Trophoblast cell (in vitro differentiated cells and primary cell): ENCODE measurements at regions not wholly inside any gene's neighbourhood (a gene's known extent, or its start where the extent isn't known, plus 50 kb on each side); places are given as distances from the start of the nearest gene placed in this dataset.
A peak's percentile ranks its signal among the peaks of the same experiment; 100 is the strongest.

Experiments used
- DNase-seq, 2 donors: peaks; one replicate each; pipeline ENCODE4 v3.0.0-alpha.2; 2016
- H2AFZ ChIP-seq: 2 replicates; pipeline ENCODE4 v1.6.1; 2013; ENCODE audit warnings: low read length, moderate library complexity, mild to moderate bottlenecking; ENCODE audit not compliant: insufficient read depth, poor library complexity
- H2AK5ac ChIP-seq: 2 replicates; pipeline ENCODE4 v1.6.1; 2013; ENCODE audit warnings: mild to moderate bottlenecking, low read length
- H2BK120ac ChIP-seq: 2 replicates; pipeline ENCODE4 v1.6.1; 2013; ENCODE audit warnings: low read length, mild to moderate bottlenecking, moderate library complexity; ENCODE audit not compliant: insufficient read depth, poor library complexity
- H2BK12ac ChIP-seq: 2 replicates; pipeline ENCODE4 v1.6.1; 2013; ENCODE audit warnings: mild to moderate bottlenecking, low read length, moderate library complexity
- H2BK5ac ChIP-seq: 2 replicates; pipeline ENCODE4 v1.6.1; 2013; ENCODE audit warnings: low read length, low read depth, moderate library complexity, mild to moderate bottlenecking; ENCODE audit not compliant: poor library complexity
- H3K14ac ChIP-seq: 2 replicates; pipeline ENCODE4 v1.6.1; 2013; ENCODE audit warnings: mild to moderate bottlenecking, low read length
- H3K18ac ChIP-seq: 2 replicates; pipeline ENCODE4 v1.6.1; 2013; ENCODE audit warnings: mild to moderate bottlenecking, low read length
- H3K23ac ChIP-seq: 2 replicates; pipeline ENCODE4 v1.6.1; 2013; ENCODE audit warnings: low read length
- H3K27ac ChIP-seq: 2 replicates; pipeline ENCODE4 v1.5.1; 2013; ENCODE audit warnings: low read depth, mild to moderate bottlenecking, inconsistent platforms, low read length, moderate library complexity
- H3K27me3 ChIP-seq: 2 replicates; pipeline ENCODE4 v1.6.1; 2013; ENCODE audit warnings: inconsistent platforms, mild to moderate bottlenecking, low read length, moderate library complexity; ENCODE audit not compliant: insufficient read depth
- H3K36me3 ChIP-seq, 2 experiments: 1 replicate in 1 of 2; 2 replicates in 1 of 2; pipeline ENCODE4 v1.6.1; 2013; ENCODE audit warnings: low read length in 2 of 2, mild to moderate bottlenecking in 2 of 2, moderate library complexity in 1 of 2; ENCODE audit not compliant: insufficient read depth in 2 of 2, control insufficient read depth in 1 of 2
- H3K4ac ChIP-seq: 2 replicates; pipeline ENCODE4 v1.6.1; 2013; ENCODE audit warnings: low read depth, mild to moderate bottlenecking, low read length, moderate library complexity
- H3K4me1 ChIP-seq, 2 experiments: 1 replicate in 1 of 2; 2 replicates in 1 of 2; pipeline ENCODE4 v1.6.1; 2013; ENCODE audit warnings: low read length in 2 of 2, mild to moderate bottlenecking in 2 of 2, moderate library complexity in 1 of 2; ENCODE audit not compliant: insufficient read depth in 2 of 2, control insufficient read depth in 1 of 2
- H3K4me2 ChIP-seq: 2 replicates; pipeline ENCODE4 v1.6.1; 2013; ENCODE audit warnings: inconsistent platforms, mild to moderate bottlenecking, low read length, moderate library complexity
- H3K4me3 ChIP-seq: 2 replicates; pipeline ENCODE4 v1.5.1; 2013; ENCODE audit warnings: mild to moderate bottlenecking, low read depth, low read length, inconsistent platforms
- H3K79me1 ChIP-seq: one replicate; pipeline ENCODE4 v1.6.1; 2013; ENCODE audit warnings: low read length
- H3K79me2 ChIP-seq: 2 replicates; pipeline ENCODE4 v1.6.1; 2013; ENCODE audit warnings: low read length, mild to moderate bottlenecking; ENCODE audit not compliant: control insufficient read depth, insufficient read depth, poor library complexity
- H3K9ac ChIP-seq: 2 replicates; pipeline ENCODE4 v1.6.1; 2013; ENCODE audit warnings: mild to moderate bottlenecking, low read length
- H3K9me3 ChIP-seq: 2 replicates; pipeline ENCODE4 v1.6.1; 2013; ENCODE audit warnings: low read depth, mild to moderate bottlenecking, control low read depth, inconsistent platforms, low read length; ENCODE audit not compliant: insufficient read depth
- H4K12ac ChIP-seq: 2 replicates; pipeline ENCODE4 v1.6.1; 2013; ENCODE audit warnings: low read depth, mild to moderate bottlenecking, low read length, moderate library complexity
- H4K8ac ChIP-seq: 2 replicates; pipeline ENCODE4 v1.6.1; 2013; ENCODE audit warnings: low read depth, mild to moderate bottlenecking, low read length, moderate library complexity
- H4K91ac ChIP-seq: one replicate; pipeline ENCODE4 v1.6.1; 2013; ENCODE audit warnings: low read depth, mild to moderate bottlenecking, low read length, moderate library complexity
- WGBS: extraction: QIAGEN DNeasy Blood & Tissue Kit; methylation state at CpG from one replicate; pipeline ENCODE4 v1.1.7; 2013; ENCODE audit warnings: missing lambda C conversion rate; ENCODE audit not compliant: insufficient read length, insufficient coverage; ENCODE audit errors: extremely low coverage; 5-methylcytosine and 5-hydroxymethylcytosine counted together

DNA sequence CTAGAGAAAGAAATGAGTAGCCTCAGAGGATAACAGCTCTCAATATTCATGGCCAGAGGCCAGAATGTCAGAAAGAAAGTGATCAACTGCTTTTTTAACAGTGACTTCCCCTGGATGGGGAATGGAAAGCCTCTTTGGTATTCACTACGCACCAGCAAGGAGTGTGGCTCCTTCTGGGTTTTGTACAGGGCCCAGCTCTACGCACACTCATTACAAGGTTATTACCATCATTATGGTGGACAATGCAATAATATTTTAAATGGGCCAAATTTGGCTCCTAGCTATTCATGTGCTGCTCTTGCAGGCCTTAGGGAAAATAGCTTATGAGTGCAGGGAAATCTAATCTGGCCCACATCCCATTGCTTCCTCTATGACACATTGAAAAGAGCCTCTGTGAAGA lies 1149.5 kb upstream of the FANCL start:
- H4K12ac ChIP-seq, result no peak overlapping the region
- no peak overlapping the region for H4K8ac ChIP-seq
- no peaks in the 10 kb centered on the region for H3K79me2 ChIP-seq
- no peak overlapping the region for H3K23ac ChIP-seq
- H2AFZ ChIP-seq, result no peak overlapping the region
- H3K36me3 ChIP-seq, result no peaks in the 10 kb centered on the region
- no peak overlapping the region for H3K9ac ChIP-seq
- no peaks in the 10 kb centered on the region for H3K4me1 ChIP-seq
- H2AK5ac ChIP-seq, result no peak overlapping the region
- H3K27me3 ChIP-seq, result no peaks in the 10 kb centered on the region
- no peak overlapping the region for H3K4me2 ChIP-seq
- H3K27ac ChIP-seq, result no peak overlapping the region
- H3K14ac ChIP-seq, result no peak overlapping the region
- H2BK5ac ChIP-seq, result no peak overlapping the region
- H3K4ac ChIP-seq, result no peak overlapping the region
- no peaks in the 10 kb centered on the region for H3K79me1 ChIP-seq
- no peaks in the 10 kb centered on the region for H3K9me3 ChIP-seq
- H2BK120ac ChIP-seq, result no peak overlapping the region
- H2BK12ac ChIP-seq, result no peak overlapping the region
- H3K4me3 ChIP-seq, result no peak overlapping the region
- WGBS, result no CpG with 5 or more reads among the region's 2 CpGs
- H4K91ac ChIP-seq, result no peak overlapping the region
- no peak overlapping the region for H3K18ac ChIP-seq
- peak; percentile 77 to 88 for DNase-seq

DNA sequence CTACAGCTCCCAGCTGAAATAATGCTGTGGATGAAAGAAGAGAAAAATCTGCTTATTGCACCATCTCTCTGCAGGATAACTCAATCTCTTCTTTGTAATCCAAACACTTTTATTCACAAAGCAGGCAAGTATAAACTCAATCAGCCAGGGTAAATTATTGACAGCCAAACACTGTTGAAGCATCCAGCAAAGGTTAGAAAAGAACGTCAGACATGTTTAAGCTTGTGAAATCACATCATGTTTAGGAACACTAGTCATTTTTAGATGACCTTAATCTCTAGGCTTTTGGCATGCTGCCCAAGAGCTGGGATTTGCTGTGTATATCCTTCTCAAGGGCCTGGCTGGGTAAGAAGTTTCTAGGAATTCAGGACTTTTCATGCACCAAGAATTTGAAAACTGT lies 1148.1 kb upstream of the FANCL start:
- Histone ChIP-seq H3K27ac (no peak overlapping the region), H2BK120ac (no peak overlapping the region), H3K4me1 (no peaks in the 10 kb centered on the region), H3K4me2 (no peak overlapping the region), H2AK5ac (no peak overlapping the region), H4K91ac (no peak overlapping the region), H3K79me2 (no peaks in the 10 kb centered on the region), H3K4ac (no peak overlapping the region), H3K23ac (no peak overlapping the region), H3K9me3 (no peaks in the 10 kb centered on the region), H3K14ac (no peak overlapping the region), H3K9ac (no peak overlapping the region), H2BK5ac (no peak overlapping the region), H4K12ac (no peak overlapping the region), H3K27me3 (no peaks in the 10 kb centered on the region), H3K18ac (no peak overlapping the region), H3K4me3 (no peak overlapping the region), H2AFZ (no peak overlapping the region), H3K36me3 (no peaks in the 10 kb centered on the region), H4K8ac (no peak overlapping the region), H3K79me1 (no peaks in the 10 kb centered on the region), H2BK12ac (no peak overlapping the region)
- WGBS, result no CpG with 5 or more reads among the region's 1 CpG
- DNase-seq, result peak; percentile 94 to 99

DNA sequence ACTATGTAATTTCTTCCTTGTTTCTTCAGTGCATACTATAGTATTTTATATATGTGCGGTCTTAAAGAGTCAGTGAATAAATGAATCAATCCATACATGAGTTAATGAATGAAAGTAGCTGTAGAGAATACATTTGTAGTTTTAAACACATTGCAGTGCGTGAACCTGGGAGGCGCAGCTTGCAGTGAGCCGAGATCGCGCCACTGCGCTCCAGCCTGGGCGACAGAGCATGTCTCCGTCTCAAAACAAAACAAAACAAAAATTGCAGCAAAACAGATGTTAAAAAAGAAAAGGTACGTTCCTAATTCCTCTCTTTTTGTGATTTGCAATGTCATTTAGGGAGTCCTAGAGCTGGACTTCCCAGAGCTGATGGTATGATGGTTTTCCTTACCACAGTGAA lies 1144.8 kb upstream of the FANCL start:
- H2BK120ac ChIP-seq, result no peak overlapping the region
- H3K27me3 ChIP-seq, result no peaks in the 10 kb centered on the region
- H3K9ac ChIP-seq, result no peak overlapping the region
- H4K12ac ChIP-seq, result no peak overlapping the region
- H4K8ac ChIP-seq, result no peak overlapping the region
- no peak overlapping the region for H2BK5ac ChIP-seq
- H3K9me3 ChIP-seq, result no peaks in the 10 kb centered on the region
- H3K4ac ChIP-seq, result no peak overlapping the region
- H3K79me2 ChIP-seq, result no peaks in the 10 kb centered on the region
- H3K4me2 ChIP-seq, result no peak overlapping the region
- H3K79me1 ChIP-seq, result no peaks in the 10 kb centered on the region
- H3K23ac ChIP-seq, result no peak overlapping the region
- no peak overlapping the region for H2AK5ac ChIP-seq
- no CpG with 5 or more reads among the region's 10 CpGs for WGBS
- H2BK12ac ChIP-seq, result no peak overlapping the region
- H4K91ac ChIP-seq, result no peak overlapping the region
- no peak overlapping the region for H2AFZ ChIP-seq
- H3K36me3 ChIP-seq, result no peaks in the 10 kb centered on the region
- no peak overlapping the region for H3K27ac ChIP-seq
- H3K4me1 ChIP-seq, result no peaks in the 10 kb centered on the region
- H3K14ac ChIP-seq, result no peak overlapping the region
- H3K18ac ChIP-seq, result no peak overlapping the region
- H3K4me3 ChIP-seq, result no peak overlapping the region
- no peak for DNase-seq

DNA sequence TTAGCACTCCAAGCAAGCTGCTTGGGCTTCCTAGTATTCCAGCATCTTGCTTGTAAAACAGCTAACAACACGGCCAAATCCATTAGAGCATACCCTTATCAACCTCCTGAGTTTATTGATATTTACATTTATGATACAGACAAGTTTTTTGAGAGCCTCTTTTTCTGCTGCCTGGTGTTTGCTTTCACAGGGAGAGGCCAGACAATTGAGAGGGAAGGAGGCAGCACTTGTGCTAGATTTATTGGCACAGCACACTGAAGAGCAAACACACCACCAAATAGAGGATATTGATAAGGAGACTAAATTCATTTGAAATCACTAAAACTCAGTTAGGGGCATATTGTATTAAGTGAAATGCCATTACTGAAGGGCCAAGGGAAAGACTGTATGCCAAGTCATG lies 1142.3 kb upstream of the FANCL start:
- no peak overlapping the region for H3K4me2 ChIP-seq
- no peak overlapping the region for H2BK12ac ChIP-seq
- no peaks in the 10 kb centered on the region for H3K4me1 ChIP-seq
- no peak overlapping the region for H4K8ac ChIP-seq
- no peaks in the 10 kb centered on the region for H3K27me3 ChIP-seq
- no CpG with 5 or more reads among the region's 1 CpG for WGBS
- no peak overlapping the region for H3K18ac ChIP-seq
- no peak overlapping the region for H3K4ac ChIP-seq
- H2BK5ac ChIP-seq, result no peak overlapping the region
- no peak overlapping the region for H3K23ac ChIP-seq
- DNase-seq, result no peak
- no peak overlapping the region for H2AK5ac ChIP-seq
- H3K14ac ChIP-seq, result no peak overlapping the region
- H3K79me2 ChIP-seq, result no peaks in the 10 kb centered on the region
- H3K36me3 ChIP-seq, result no peaks in the 10 kb centered on the region
- no peaks in the 10 kb centered on the region for H3K9me3 ChIP-seq
- H3K9ac ChIP-seq, result no peak overlapping the region
- H4K91ac ChIP-seq, result no peak overlapping the region
- no peak overlapping the region for H4K12ac ChIP-seq
- no peak overlapping the region for H3K4me3 ChIP-seq
- H3K79me1 ChIP-seq, result no peaks in the 10 kb centered on the region
- H3K27ac ChIP-seq, result no peak overlapping the region
- no peak overlapping the region for H2BK120ac ChIP-seq
- H2AFZ ChIP-seq, result no peak overlapping the region
